M059J (cell line): ENCODE measurements at regions not wholly inside any gene's neighbourhood (a gene's known extent, or its start where the extent isn't known, plus 50 kb on each side); places are given as distances from the start of the nearest gene placed in this dataset.
"Not testable (repeated sequence)": the region's sequence is repeated elsewhere in the genome, so short reads cannot be mapped to it uniquely, and the experiment has no call there.

Experiments used
- DNase-seq: peaks from one replicate; pipeline ENCODE4 v3.0.0-alpha.2; 2012; ENCODE audit warnings: low read depth

GRCh38 chr10:120111628-120112027 is 219.1 kb downstream of the SEC23IP start:
- DNase-seq, result no peak

- no peak for DNase-seq
Measured at GRCh38 chr10:120112809-120113208, 220.3 kb downstream of the SEC23IP start.

- DNase-seq, result no peak
Measured at GRCh38 chr10:120115959-120116358, 223.4 kb downstream of the SEC23IP start.

- no peak for DNase-seq
Measured at GRCh38 chr10:120121768-120122167, 229.2 kb downstream of the SEC23IP start.

GRCh38 chr10:120131183-120131582 is 238.7 kb downstream of the SEC23IP start:
- DNase-seq, result peak; percentile 28

- no peak for DNase-seq
Measured at GRCh38 chr10:120132811-120133210, 240.3 kb downstream of the SEC23IP start.

DNA sequence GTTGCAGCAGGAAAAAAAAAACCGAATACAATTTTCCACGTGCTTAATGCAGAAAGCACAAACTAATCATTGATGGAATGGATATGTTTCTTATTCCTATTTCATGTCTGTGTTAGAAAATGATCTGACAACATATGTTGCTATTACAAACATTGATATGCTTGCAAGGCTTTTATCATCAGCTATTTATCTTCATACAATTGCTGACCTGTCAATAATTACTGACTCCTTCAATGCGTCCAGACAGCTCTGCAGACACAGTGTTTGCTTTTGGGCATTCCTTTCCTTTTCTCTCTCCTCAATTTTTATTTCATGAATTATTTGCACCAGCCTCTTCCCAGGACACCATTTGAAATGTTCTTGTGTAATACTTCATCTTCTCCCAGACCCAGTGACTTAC is 246.2 kb downstream of the SEC23IP start:
- no peak for DNase-seq

GRCh38 chr10:120145107-120145506 is 252.6 kb downstream of the SEC23IP start:
- DNase-seq, result no peak

- no peak for DNase-seq
Measured at GRCh38 chr10:120156614-120157274, 264.2 kb downstream of the SEC23IP start.

DNA sequence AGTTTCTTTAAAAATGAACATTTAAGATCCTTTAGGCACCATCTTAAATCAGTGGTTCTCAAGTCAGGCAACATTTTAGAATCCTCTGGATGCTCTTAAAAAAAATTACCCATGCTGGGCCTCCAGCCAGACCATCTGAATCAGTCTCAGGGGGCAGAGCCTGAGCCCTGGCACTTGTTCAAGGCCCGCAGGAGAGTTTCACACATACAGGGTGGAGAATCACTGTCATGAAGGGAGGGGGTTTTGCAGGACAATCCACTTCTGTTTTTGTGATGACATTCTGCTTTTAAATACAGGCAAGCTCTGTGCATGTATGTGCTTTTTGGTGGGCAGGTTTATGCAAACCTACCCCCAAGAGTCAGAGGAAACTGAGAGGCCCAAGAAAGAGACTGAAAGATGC is 268.6 kb downstream of the SEC23IP start:
- DNase-seq, result peak; percentile 23

DNA sequence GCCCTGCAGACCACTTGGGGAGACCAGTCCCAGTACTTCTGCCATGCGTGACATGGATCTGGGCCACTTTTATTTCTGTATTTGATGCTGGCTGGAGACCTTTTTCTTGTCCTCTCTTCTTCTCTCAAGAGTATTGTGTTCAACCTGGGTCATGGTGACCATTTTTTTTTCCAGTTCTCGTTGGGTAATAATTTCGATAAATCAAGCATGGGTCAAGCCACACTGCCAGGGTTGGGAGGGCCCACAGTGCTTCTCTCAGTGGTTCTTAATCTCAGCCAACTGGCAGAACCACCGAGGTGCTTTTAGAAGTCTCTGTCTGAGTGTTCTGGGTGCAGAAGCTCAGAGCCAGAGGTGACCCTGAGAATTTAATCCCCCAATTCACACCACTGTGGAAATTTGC is 269.9 kb downstream of the SEC23IP start:
- no peak for DNase-seq

GRCh38 chr10:120172356-120172755 is 279.8 kb downstream of the SEC23IP start:
- DNase-seq, result peak; percentile 50

GRCh38 chr10:120174491-120174890 is 282.0 kb downstream of the SEC23IP start:
- DNase-seq, result no peak

GRCh38 chr10:120177330-120177729 is 279.7 kb upstream of the PLPP4 start:
- DNase-seq, result no peak

- DNase-seq, result no peak
Measured at GRCh38 chr10:120180160-120180559, 276.9 kb upstream of the PLPP4 start.

DNA sequence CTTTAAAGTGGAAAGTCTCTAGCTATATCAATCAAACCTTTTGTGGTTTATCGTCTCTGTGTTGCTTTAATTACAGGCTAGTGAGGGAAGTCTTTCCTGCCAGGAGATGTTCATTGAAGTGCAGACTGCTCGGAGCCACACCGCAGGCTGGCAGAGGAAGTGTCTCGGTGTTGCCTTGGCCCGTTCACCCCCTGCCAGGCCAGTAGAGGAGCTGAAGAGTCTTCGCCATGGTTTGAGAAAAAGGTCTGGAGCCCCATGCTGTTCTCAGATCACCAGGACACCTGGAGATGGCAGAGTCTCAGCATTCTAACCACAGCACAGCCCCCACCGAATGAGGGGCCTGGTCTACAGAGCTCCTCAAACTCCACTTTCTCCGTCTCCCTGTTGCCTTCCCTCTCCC is 275.9 kb upstream of the PLPP4 start:
- no peak for DNase-seq

GRCh38 chr10:120182431-120182830 is 274.6 kb upstream of the PLPP4 start:
- no peak for DNase-seq

GRCh38 chr10:120183546-120183945 is 273.5 kb upstream of the PLPP4 start:
- DNase-seq, result no peak

DNA sequence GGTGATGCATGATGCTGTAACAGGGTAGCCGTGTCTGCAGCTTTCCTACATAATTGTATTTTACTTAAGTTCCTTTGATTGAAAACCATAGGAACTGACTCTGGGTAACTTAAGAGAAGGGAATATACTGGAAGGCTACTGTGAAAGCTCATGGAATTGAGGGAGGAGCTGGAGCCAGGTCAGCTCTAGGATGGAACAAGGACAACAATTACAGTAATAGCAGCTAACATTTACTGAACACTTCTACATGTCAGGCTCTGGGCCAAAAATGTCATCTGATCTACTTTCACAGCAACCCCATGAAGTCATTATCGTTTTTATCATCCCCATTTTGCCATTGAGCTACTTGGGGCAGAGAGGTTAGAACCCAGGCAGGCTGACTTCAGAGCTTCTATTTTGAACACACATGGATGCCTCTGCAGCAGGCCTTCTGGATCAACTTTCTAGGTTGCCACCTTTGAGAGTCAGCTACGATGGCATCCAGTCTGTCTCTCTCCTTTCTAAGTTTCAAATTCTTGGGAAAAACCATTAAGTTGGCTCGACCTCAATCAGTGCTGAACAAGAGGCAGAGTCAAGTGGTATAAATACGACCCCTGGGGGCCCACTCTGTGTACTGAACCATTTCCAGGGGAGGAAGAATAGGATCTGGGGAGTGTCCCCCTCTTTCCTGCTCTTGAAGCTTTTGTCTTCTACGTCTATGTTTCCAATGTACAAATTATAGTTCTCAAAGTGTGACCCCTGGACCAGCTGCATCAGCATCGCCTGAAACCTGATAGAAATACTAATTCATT is 272.3 kb upstream of the PLPP4 start:
- no peak for DNase-seq

DNA sequence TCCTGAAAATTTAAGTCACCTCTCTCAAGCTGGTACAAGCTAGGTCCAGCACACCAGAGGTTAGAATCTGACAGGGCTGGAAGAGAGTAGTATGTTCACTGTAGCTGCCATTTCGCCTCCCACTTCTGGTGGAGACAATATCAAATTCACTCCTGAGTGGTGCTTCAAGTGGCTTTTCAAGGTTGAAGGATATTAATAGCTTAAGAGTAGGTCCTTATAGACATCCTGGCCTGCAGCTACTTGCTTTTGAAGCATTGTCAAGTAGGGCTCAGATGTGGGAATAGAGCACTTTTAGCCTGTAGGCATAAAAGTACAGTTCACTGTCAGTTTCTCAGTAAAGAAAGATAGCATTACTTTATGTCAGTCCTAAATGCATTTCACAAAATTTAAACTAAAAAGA is 270.5 kb upstream of the PLPP4 start:
- no peak for DNase-seq

GRCh38 chr10:120187168-120187567 is 269.9 kb upstream of the PLPP4 start:
- DNase-seq, result not testable (repeated sequence)

GRCh38 chr10:120188950-120189349 is 268.1 kb upstream of the PLPP4 start:
- DNase-seq, result peak; percentile 22

- no peak for DNase-seq
Measured at GRCh38 chr10:120195984-120196712, 260.9 kb upstream of the PLPP4 start.
